GM12878 (cell line): ENCODE measurements at regions not wholly inside any gene's neighbourhood (a gene's known extent, or its start where the extent isn't known, plus 50 kb on each side); places are given as distances from the start of the nearest gene placed in this dataset.

ENCODE experiments used
- BRCA1 ChIP-seq: IDR thresholded peaks from 2 replicates; pipeline ENCODE4 v1.6.1; 2011; ENCODE audit warnings: low read depth, low read length, improper control_type of control experiment
- CEBPB ChIP-seq, 2 experiments: fragments of 150-350 bp in 1 of 2; IDR thresholded peaks; 2 replicates each; pipeline ENCODE4 v1.6.1; 2012 to 2014; ENCODE audit warnings: low read depth in 2 of 2, low read length in 2 of 2, borderline replicate concordance in 1 of 2, inconsistent platforms in 1 of 2
- CREB1 ChIP-seq: IDR thresholded peaks from 2 replicates; pipeline ENCODE4 v1.6.1; 2012; ENCODE audit warnings: low read depth, mild to moderate bottlenecking, inconsistent platforms
- CTCF ChIP-seq, 3 experiments: IDR thresholded peaks in 2 of 3; conservative IDR thresholded peaks in 1 of 3; 2 replicates each; pipeline ENCODE4 v1.5.1; 2011; ENCODE audit warnings: low read depth in 3 of 3, low read length in 3 of 3, mild to moderate bottlenecking in 3 of 3, control low read depth in 2 of 3, moderate library complexity in 2 of 3, inconsistent platforms in 1 of 3, mixed read lengths in 1 of 3; ENCODE audit not compliant: control insufficient read depth in 2 of 3, insufficient read depth in 1 of 3; ENCODE audit errors: extremely low read depth in 1 of 3
- MAX ChIP-seq: IDR thresholded peaks from 2 replicates; pipeline ENCODE4 v1.6.1; 2012; ENCODE audit warnings: low read depth, low read length, improper control_type of control experiment
- NFYB ChIP-seq: IDR thresholded peaks from 2 replicates; pipeline ENCODE4 v1.6.1; 2011; ENCODE audit warnings: low read depth, mild to moderate bottlenecking, low read length, improper control_type of control experiment, moderate library complexity; ENCODE audit not compliant: insufficient read depth
- POLR2A ChIP-seq: IDR thresholded peaks from 2 replicates; pipeline ENCODE4 v1.6.1; 2011; ENCODE audit warnings: low read depth, mild to moderate bottlenecking, low read length
- POLR2AphosphoS5 ChIP-seq: IDR thresholded peaks from 2 replicates; pipeline ENCODE4 v1.6.1; 2011; ENCODE audit warnings: mild to moderate bottlenecking, low read length, inconsistent platforms
- SIX5 ChIP-seq: IDR thresholded peaks from 2 replicates; pipeline ENCODE4 v1.6.1; 2011; ENCODE audit warnings: mild to moderate bottlenecking, low read depth, low read length, moderate library complexity; ENCODE audit not compliant: severe bottlenecking
- TAF1 ChIP-seq: IDR thresholded peaks from 2 replicates; pipeline ENCODE4 v1.6.1; 2011; ENCODE audit warnings: mild to moderate bottlenecking, low read depth, low read length, borderline replicate concordance
- USF2 ChIP-seq: IDR thresholded peaks from 2 replicates; pipeline ENCODE4 v1.6.1; 2011; ENCODE audit warnings: low read depth, low read length, improper control_type of control experiment, borderline replicate concordance

- no peak for TF ChIP-seq CEBPB (IDR thresholded peaks at IDR 0.05; ENCODE audit: borderline replicate concordance in 1 of 2, low read depth in 2 of 2, low read length in 2 of 2)
- TF ChIP-seq POLR2AphosphoS5 = no peak
- no peak for TF ChIP-seq CREB1
- no peak for TF ChIP-seq SIX5
- no peak for TF ChIP-seq TAF1
- TF ChIP-seq CTCF (IDR thresholded peaks at IDR 0.05 in 2 of 3, conservative IDR thresholded peaks at IDR 0.05 in 1 of 3; ENCODE audit: control insufficient read depth in 2 of 3, extremely low read depth in 1 of 3, insufficient read depth in 1 of 3, low read depth in 3 of 3, low read length in 3 of 3) = no peak
- no peak for TF ChIP-seq POLR2A
- no peak for TF ChIP-seq MAX
- TF ChIP-seq BRCA1 = no peak
- no peak for TF ChIP-seq NFYB
- TF ChIP-seq USF2 = no peak
Measured at GRCh38 chr2:128771401-128771800, 452.7 kb upstream of the HS6ST1 start.
